Endothelial cell of umbilical vein (primary cell): ENCODE measurements at regions not wholly inside any gene's neighbourhood (a gene's known extent, or its start where the extent isn't known, plus 50 kb on each side); places are given as distances from the start of the nearest gene placed in this dataset.

Experiments
- BruUV-seq: library from RNA; stranded (reverse); fragments of 400-500 nt; replicated peaks from 2 replicates; lab custom pipeline; 2021; lab: Mats Ljungman, UMichigan
- CTCF ChIA-PET: fragments of 300-600, 350-600 bp; sonication (Branson Sonifier 250); formaldehyde crosslinking; loops from one replicate; lab custom pipeline; 2021; ENCODE audit warnings: antibody characterized with exemption, inconsistent platforms; lab: Charles Lee
- POLR2A ChIA-PET: fragments of 300-600, 350-600 bp; sonication (Branson Sonifier 250); formaldehyde crosslinking; loops from one replicate; lab custom pipeline; 2021; ENCODE audit warnings: antibody characterized with exemption, inconsistent platforms; lab: Charles Lee
- DNase-seq: peaks from one replicate; pipeline ENCODE4 v3.0.0-alpha.2; 2011; ENCODE audit warnings: low read depth, low spot score
- FAIRE-seq: peaks from 2 replicates; lab custom pipeline; 2011; peaks lifted over from hg19 to GRCh38; lab: Jason Lieb, UNC
- H2AFZ ChIP-seq: 2 replicates; pipeline ENCODE4 v1.6.0; 2012; ENCODE audit warnings: low read depth, low read length, control low read depth, inconsistent platforms
- H3K27ac ChIP-seq: 2 replicates; pipeline ENCODE4 v1.5.1; 2011; ENCODE audit warnings: low read depth, mild to moderate bottlenecking, control low read depth, low read length, moderate library complexity; ENCODE audit not compliant: insufficient read depth
- H3K27me3 ChIP-seq, 2 experiments: 2 replicates each; pipeline versions ENCODE4 v1.6.0 to v1.6.1; 2011; ENCODE audit warnings: low read length in 2 of 2, mixed read lengths in 1 of 2; ENCODE audit not compliant: control insufficient read depth in 2 of 2, insufficient read depth in 2 of 2
- H3K36me3 ChIP-seq, 2 experiments: 2 replicates in 1 of 2; 3 replicates in 1 of 2; pipeline ENCODE4 v1.5.1; 2011; ENCODE audit warnings: low read length in 2 of 2, mild to moderate bottlenecking in 1 of 2, moderate library complexity in 1 of 2; ENCODE audit not compliant: control insufficient read depth in 2 of 2, insufficient read depth in 2 of 2; ENCODE audit errors: extremely low read depth in 1 of 2
- H3K4me1 ChIP-seq: 3 replicates; pipeline ENCODE4 v1.5.1; 2011; ENCODE audit warnings: mild to moderate bottlenecking, low read length; ENCODE audit not compliant: control insufficient read depth, insufficient read depth; ENCODE audit errors: extremely low read depth
- H3K4me2 ChIP-seq: 2 replicates; pipeline ENCODE4 v1.6.1; 2011; ENCODE audit warnings: low read length, control low read depth, mixed read lengths; ENCODE audit not compliant: insufficient read depth
- H3K4me3 ChIP-seq, 3 experiments: fragments of 200-600 bp in 1 of 3; sonication (generic), shearing (Covaris generic) in 1 of 3; replicated peaks in 1 of 3; 2 replicates each; pipeline ENCODE4 v1.5.1; 2011 to 2016; ENCODE audit warnings: control low read depth in 3 of 3, low read length in 3 of 3, mild to moderate bottlenecking in 2 of 3, inconsistent platforms in 1 of 3, low read depth in 1 of 3, moderate library complexity in 1 of 3; ENCODE audit not compliant: insufficient read depth in 1 of 3
- H3K79me2 ChIP-seq: 2 replicates; pipeline ENCODE4 v1.6.0; 2012; ENCODE audit warnings: low read length, inconsistent platforms; ENCODE audit not compliant: control insufficient read depth, insufficient read depth
- H3K9ac ChIP-seq: replicated peaks from 2 replicates; pipeline ENCODE3; 2011; ENCODE audit warnings: low read length, control low read depth; ENCODE audit not compliant: insufficient read depth; ENCODE audit errors: extremely low read depth
- H3K9me1 ChIP-seq: replicated peaks from 3 replicates; pipeline ENCODE4 v1.6.0; 2011; ENCODE audit warnings: mild to moderate bottlenecking, low read length; ENCODE audit not compliant: control insufficient read depth, insufficient read depth; ENCODE audit errors: extremely low read depth
- H3K9me3 ChIP-seq: replicated peaks from 2 replicates; pipeline ENCODE4 v1.5.1; 2012; ENCODE audit warnings: low read length, inconsistent platforms; ENCODE audit not compliant: control insufficient read depth, insufficient read depth
- H4K20me1 ChIP-seq: replicated peaks from 2 replicates; pipeline ENCODE3; 2011; ENCODE audit warnings: mild to moderate bottlenecking, low read length; ENCODE audit not compliant: control insufficient read depth, insufficient read depth; ENCODE audit errors: extremely low read depth
- CTCF ChIP-seq, 2 donors: IDR thresholded peaks; 1 replicate in 1 of 2; 2 replicates in 1 of 2; pipeline ENCODE4 v1.5.1; 2011; ENCODE audit warnings: low read length in 2 of 2, mild to moderate bottlenecking in 2 of 2, moderate library complexity in 2 of 2, control low read depth in 1 of 2, inconsistent platforms in 1 of 2, low read depth in 1 of 2; ENCODE audit not compliant: insufficient read depth in 1 of 2; ENCODE audit errors: extremely low read depth in 1 of 2
- EZH2 ChIP-seq: IDR thresholded peaks from 2 replicates; pipeline ENCODE4 v1.6.1; 2012; ENCODE audit warnings: borderline replicate concordance, low read depth, mild to moderate bottlenecking, moderate library complexity, low read length, inconsistent platforms; ENCODE audit not compliant: severe bottlenecking
- FOS ChIP-seq: IDR thresholded peaks from 2 replicates; pipeline ENCODE4 v1.6.1; 2011; ENCODE audit warnings: mild to moderate bottlenecking, low read length, moderate library complexity, borderline replicate concordance; ENCODE audit not compliant: insufficient read depth
- GATA2 ChIP-seq: IDR thresholded peaks from 2 replicates; pipeline ENCODE4 v1.7.0; 2011; ENCODE audit warnings: low read depth, mild to moderate bottlenecking, moderate library complexity, mixed read lengths, low read length; ENCODE audit not compliant: insufficient read length, insufficient read depth
- JUN ChIP-seq: IDR thresholded peaks from 2 replicates; pipeline ENCODE4 v1.6.1; 2011; ENCODE audit warnings: borderline replicate concordance, low read depth; ENCODE audit not compliant: insufficient read length, insufficient read depth
- MAX ChIP-seq: IDR thresholded peaks from 2 replicates; pipeline ENCODE4 v1.6.1; 2011; ENCODE audit not compliant: insufficient read depth, insufficient read length
- MYC ChIP-seq: IDR thresholded peaks from one replicate; pipeline ENCODE4 v1.6.1; 2011; ENCODE audit warnings: mild to moderate bottlenecking, low read depth, low read length
- POLR2A ChIP-seq: IDR thresholded peaks from 2 replicates; pipeline ENCODE4 v1.6.1; 2012; ENCODE audit warnings: low read depth, mild to moderate bottlenecking, control low read depth, low read length
- POLR2AphosphoS5 ChIP-seq: IDR thresholded peaks from 2 replicates; pipeline ENCODE4 v1.6.1; 2012; ENCODE audit warnings: low read depth, mild to moderate bottlenecking, control low read depth, low read length, moderate library complexity; ENCODE audit not compliant: insufficient read depth
- dilution Hi-C: fragments of 300-500 bp; cut with MboI; formaldehyde crosslinking; loops from one replicate; pipeline ENCODE4 v1.15.0; 2019; ENCODE audit warnings: low sequenced_read_pairs; ENCODE audit not compliant: extremely low pct_ligation_motif_present
- intact Hi-C: fragments of 100-400 bp; cut with micrococcal nuclease; formaldehyde crosslinking; loops from one replicate; pipeline ENCODE4 v1.10.0; 2022

- BruUV-seq = no TSS peak
- peaks cover 30% of the 10 kb centered on the region for H3K79me2 ChIP-seq
- TF ChIP-seq JUN (no peak), POLR2AphosphoS5 (no peak), CTCF (IDR thresholded peaks at IDR 0.05; ENCODE audit: extremely low read depth in 1 of 2, insufficient read depth in 1 of 2, low read depth in 1 of 2, low read length in 2 of 2) (no peak), MAX (no peak), FOS (no peak), GATA2 (no peak), POLR2A (no peak), MYC (no peak), EZH2 (no peak)
- H3K9me1 ChIP-seq = no peaks in the 10 kb centered on the region
- dilution Hi-C loops = no loop called here
- FAIRE-seq (no peak), DNase-seq (no peak)
- POLR2A ChIA-PET = no interaction called here
- CTCF ChIA-PET = interaction anchor here (0.7 to 3.7 kb wide), 5 partner anchors 8 to 624 kb away, joined by 3 to 17 read pairs (median 4); no protein-coding TSS in a partner anchor
- H2AFZ ChIP-seq = no peak overlapping the region
- no peak overlapping the region for H3K9ac ChIP-seq
- no peaks in the 10 kb centered on the region for H4K20me1 ChIP-seq
- H3K36me3 ChIP-seq = peaks cover 19 to 26% of the 10 kb centered on the region in 2 experiments
- no peak overlapping the region for H3K4me2 ChIP-seq
- no peak overlapping the region for H3K27ac ChIP-seq
- peaks cover 3% of the 10 kb centered on the region for H3K4me1 ChIP-seq
- intact Hi-C loops = no loop called here
- no peaks in the 10 kb centered on the region for H3K9me3 ChIP-seq
- no peak overlapping the region for H3K4me3 ChIP-seq
- H3K27me3 ChIP-seq = no peaks in the 10 kb centered on the region
Observed at GRCh38 chr12:105524961-105525360, 194.5 kb downstream of the C12orf75 start.
